ENCODE measurements at regions not wholly inside any gene's neighbourhood (a gene's known extent, or its start where the extent isn't known, plus 50 kb on each side); places are given as distances from the start of the nearest gene placed in this dataset.

DNA sequence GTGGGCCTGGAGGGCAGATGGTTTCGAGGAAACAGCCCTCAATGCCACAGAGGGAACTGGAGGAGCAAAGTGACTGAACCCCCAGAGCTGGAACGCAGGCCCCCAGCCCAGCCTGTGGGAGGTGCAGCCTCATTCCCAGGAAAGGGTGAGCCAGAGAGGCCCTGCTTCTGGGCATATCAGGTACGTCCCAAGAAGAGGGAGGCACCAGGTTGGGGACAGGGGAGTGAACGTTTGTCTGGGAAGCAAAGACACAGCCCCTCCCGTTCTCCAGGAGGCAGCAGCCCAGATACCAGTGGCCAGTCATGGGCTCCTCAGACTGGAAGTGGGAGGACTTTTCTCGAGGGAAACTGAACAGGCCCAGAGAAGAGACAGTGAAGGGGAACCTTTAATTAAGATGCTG is 74.3 kb upstream of the RET start:
- in situ Hi-C loops (cut with HindIII; ENCODE audit: low pct_unique_long_range_greater_than_20kb, low sequenced_read_pairs) = no loop called here
- no peak for DNase-seq (ENCODE audit: low read depth, low spot score)

DNA sequence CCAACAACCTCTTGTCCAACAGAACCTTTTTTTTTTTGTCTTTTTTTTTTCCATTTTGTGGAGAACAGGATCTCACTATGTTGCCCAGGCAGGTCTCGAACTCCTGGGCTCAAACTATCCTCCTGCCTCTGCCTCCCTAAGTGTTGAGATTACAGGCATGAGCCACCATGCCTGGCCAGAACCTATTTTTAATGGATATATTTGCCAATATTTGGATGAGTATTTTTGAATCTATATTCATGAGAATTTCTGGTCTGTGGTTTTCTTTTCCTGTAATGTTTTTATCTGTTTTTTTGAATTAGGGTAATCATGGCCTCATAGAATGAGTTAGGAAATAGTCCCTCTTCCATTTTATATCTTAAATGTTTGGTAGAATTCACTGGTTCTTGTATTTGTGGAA is 70.4 kb upstream of the RET start:
- DNase-seq (ENCODE audit: low read depth, low spot score) = no peak
- in situ Hi-C loops (cut with HindIII; ENCODE audit: low pct_unique_long_range_greater_than_20kb, low sequenced_read_pairs) = no loop called here

DNA sequence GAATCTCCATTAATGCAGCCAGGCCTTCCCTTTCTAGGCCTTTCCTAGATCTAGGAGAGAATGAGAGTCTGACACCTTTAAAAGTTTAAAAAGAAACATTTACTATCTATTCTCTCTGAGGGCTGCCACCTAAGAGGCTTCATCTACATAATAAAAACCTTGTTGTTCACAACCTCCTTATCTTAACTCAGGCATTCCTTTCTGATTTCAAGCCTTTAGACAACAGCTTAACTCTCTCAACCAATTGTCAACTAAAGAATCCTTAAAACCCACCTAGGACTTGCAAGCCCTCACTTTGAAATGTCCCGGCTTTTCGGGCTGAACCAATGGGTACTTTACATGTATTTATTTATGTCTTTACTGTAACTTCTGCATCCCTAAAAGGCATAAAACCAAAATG is 64.3 kb upstream of the RET start:
- DNase-seq (ENCODE audit: low read depth, low spot score) = no peak
- in situ Hi-C loops (cut with HindIII; ENCODE audit: low pct_unique_long_range_greater_than_20kb, low sequenced_read_pairs) = no loop called here

DNA sequence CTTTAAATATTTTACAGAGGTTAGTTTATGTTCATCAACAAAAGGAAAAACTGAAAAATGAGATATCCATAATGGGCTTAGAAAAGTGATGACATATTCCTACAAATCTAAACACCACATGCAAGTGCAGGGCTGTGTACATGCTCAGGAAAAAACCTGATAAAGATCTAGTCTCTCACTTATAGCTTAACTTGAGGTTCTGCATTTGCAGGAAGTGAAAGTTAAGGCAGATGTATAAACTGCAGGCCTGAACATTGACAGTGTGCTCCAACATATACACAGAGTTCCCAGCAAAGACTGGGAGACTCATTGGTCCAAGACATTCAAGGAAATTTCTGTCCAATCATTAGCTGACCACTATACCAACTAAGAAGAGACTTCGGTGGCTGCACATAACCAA is 63.8 kb upstream of the RET start:
- DNase-seq (ENCODE audit: low read depth, low spot score) = no peak
- in situ Hi-C loops (cut with HindIII; ENCODE audit: low pct_unique_long_range_greater_than_20kb, low sequenced_read_pairs) = no loop called here

DNA sequence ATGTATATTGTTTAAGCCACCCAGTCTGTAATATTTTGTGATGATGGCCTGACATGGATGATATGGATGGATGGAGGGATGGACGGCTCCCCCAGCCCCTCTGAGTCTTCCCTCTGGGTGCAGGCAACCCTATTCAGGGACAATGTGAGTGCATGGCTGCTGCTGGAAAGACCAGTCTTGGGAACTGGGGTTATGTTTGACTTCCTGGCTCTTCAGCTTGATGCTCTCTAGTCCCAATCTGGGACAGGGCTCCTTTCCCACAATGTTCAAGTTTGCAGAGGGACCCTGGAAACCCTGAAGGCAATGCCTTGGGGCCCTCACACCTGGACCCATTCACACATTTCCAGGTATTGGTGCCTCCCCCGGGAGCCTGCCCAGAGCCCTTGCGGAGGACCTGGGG is 52.3 kb upstream of the RET start:
- in situ Hi-C loops (cut with HindIII; ENCODE audit: low pct_unique_long_range_greater_than_20kb, low sequenced_read_pairs) = no loop called here
- DNase-seq (ENCODE audit: low read depth, low spot score) = no peak

DNA sequence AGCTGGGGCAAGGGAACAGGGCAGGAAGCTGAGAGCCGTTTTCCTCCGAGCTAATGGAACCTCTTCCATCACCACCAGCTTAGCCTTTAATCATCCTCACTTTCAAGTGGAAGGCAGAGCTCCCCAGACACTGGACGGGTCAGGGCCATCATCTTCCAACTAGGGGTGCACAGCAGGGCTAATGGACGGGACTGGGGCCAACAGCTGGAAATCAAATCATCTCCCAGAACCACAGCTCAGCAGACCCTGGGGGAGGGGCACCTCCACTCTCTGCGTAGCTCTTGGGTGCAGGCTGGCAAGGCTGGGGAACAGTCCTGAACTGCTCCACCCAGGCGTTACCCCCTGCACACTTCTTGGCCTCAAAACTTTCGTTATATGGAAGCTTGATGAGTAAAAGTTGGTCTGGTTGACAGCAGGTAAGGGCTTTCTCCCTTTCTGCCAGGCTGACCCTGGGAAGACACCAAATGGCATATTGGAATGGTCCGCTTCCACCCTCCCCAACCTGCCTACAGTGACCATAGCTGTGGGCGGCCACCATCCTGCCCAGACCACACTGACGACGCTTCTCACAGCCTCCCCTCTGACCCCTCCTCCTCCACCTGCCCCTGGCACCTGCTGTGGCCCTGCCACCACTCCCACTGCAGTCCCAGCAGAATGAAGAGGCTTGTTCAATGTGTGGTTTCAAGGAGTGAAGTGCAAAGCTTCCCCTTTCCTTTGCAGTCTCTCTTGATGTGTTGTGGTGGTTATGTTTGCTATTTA is 51.7 kb upstream of the RET start:
- in situ Hi-C loops (cut with HindIII; ENCODE audit: low pct_unique_long_range_greater_than_20kb, low sequenced_read_pairs) = no loop called here
- no peak for DNase-seq (ENCODE audit: low read depth, low spot score)

DNA sequence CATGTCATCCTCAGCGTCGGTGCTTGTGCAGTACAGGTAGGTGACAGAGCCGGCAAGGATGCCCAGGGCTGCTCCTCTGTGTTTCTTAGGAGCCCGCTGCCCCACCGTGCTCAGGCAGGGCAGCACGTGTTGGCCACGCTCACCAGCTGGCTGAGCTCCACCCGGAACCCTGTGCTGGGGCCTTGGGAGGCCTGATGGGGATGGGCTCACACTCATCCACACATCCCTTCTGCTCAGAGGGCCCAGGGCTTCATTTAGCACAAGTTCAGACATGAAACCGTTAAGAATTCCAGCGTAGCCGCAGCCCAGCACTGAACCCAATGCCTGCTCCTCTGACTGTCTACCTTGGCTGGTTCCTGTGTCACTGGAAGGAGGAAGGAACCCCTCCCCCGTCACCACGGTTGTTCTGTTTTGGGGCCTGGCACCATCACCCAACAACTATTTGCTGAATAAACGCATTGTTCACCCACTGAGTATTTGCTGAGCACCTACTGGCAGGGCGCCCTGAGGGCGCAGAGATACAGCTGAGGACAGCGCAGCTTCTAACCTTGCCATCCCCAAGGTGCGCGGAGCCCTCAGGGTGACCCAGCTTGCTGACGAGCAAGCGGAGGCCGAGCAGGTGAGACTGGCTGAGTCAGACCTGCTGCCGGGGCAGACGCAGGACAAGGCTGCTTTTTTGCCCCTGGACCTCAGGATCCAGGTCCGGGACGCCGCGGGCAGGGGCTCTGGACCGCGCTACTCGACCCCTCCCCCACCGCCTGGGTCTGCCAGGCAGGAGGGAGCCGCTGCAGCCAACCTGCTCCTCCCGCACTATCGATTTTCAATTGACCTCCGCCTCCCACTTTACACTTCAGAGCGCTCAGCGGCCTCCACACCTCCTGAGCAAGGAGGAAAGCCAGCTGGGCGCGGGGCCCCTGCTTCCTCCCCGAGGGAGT is 50.6 kb upstream of the RET start:
- in situ Hi-C loops (cut with HindIII; ENCODE audit: low pct_unique_long_range_greater_than_20kb, low sequenced_read_pairs) = no loop called here
- no peak for DNase-seq (ENCODE audit: low read depth, low spot score)

Small RNA genes lying in the stretch of these regions (small RNA-seq; reads per million reads assigned to genes)
- gene MIR5100 = 0 reads per million in 2 experiments
